ENCODE measurements at regions not wholly inside any gene's neighbourhood (a gene's known extent, or its start where the extent isn't known, plus 50 kb on each side); places are given as distances from the start of the nearest gene placed in this dataset.
"Not testable (repeated sequence)": the region's sequence is repeated elsewhere in the genome, so short reads cannot be mapped to it uniquely, and the experiment has no call there.

DNA sequence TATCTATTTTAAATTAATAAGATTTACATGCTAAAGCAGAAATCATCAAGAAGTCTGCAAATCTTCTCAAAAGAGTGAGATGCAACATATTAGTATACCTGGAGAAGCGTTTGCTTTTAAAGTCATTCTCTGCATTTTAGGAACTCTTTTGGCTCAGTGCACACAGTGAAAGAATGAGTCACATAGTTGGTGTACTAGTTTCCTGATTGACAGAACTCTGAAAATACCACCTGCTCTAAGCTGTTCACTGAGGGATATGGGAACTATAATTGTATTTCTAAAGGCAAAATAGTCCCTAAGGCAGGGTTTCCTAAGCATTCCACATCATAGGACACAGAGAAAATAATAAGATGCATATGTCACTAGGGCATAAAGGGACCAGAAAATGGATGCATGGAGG is 838.5 kb downstream of the DIPK2A start:
- ATAC-seq, result no peak
- no peaks in the 10 kb centered on the region for H3K4me1 Mint-ChIP-seq
- H3K27me3 Mint-ChIP-seq, result no peaks in the 10 kb centered on the region
- no peak overlapping the region for H3K27ac Mint-ChIP-seq
- H3K9me3 Mint-ChIP-seq, result peaks cover 2% of the 10 kb centered on the region
- H3K36me3 Mint-ChIP-seq, result no peaks in the 10 kb centered on the region
- no peak overlapping the region for H3K4me3 Mint-ChIP-seq

DNA sequence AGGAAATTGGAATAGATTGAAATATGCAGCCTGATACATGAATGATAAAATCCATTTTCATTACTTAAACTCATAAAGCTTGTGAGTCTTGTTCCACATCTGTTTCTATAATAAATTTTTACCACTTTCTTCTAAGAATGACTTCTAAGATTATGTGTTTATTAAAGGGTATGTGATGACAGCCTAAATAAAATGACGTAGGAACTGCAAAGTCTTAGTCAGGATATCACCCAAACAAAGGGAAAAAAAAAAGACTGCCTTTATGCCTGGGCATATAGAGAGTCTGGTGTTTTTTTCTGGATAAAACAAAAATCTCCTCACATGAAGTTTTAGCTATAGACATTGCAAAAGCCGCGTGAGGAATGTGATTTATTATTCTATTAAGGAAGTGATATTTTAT is 844.0 kb downstream of the DIPK2A start:
- no peaks in the 10 kb centered on the region for H3K27me3 Mint-ChIP-seq
- H3K4me3 Mint-ChIP-seq, result no peak overlapping the region
- peaks cover 2% of the 10 kb centered on the region for H3K9me3 Mint-ChIP-seq
- no peak overlapping the region for H3K27ac Mint-ChIP-seq
- ATAC-seq, result no peak
- H3K4me1 Mint-ChIP-seq, result no peaks in the 10 kb centered on the region
- no peaks in the 10 kb centered on the region for H3K36me3 Mint-ChIP-seq

DNA sequence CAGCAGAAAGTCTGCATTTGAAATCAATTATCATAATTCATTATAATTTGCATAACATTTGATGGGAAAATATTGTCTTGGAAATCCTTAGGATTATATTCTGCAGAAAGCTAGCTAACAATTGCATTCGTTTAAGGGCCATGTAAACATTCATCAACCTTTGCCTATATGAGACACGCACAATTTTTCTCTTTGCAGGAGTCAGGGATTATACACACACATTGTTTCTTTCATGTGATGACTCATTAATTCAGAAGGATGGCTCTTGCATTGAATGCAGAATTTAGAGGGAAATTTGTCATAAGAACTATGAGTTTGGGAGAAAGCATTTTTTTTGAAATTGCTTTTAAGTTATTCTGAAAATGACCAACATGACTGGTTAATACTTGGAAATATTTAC is 844.7 kb downstream of the DIPK2A start:
- peaks cover 2% of the 10 kb centered on the region for H3K9me3 Mint-ChIP-seq
- ATAC-seq, result no peak
- no peaks in the 10 kb centered on the region for H3K27me3 Mint-ChIP-seq
- H3K4me3 Mint-ChIP-seq, result no peak overlapping the region
- H3K27ac Mint-ChIP-seq, result no peak overlapping the region
- H3K36me3 Mint-ChIP-seq, result no peaks in the 10 kb centered on the region
- H3K4me1 Mint-ChIP-seq, result no peaks in the 10 kb centered on the region

DNA sequence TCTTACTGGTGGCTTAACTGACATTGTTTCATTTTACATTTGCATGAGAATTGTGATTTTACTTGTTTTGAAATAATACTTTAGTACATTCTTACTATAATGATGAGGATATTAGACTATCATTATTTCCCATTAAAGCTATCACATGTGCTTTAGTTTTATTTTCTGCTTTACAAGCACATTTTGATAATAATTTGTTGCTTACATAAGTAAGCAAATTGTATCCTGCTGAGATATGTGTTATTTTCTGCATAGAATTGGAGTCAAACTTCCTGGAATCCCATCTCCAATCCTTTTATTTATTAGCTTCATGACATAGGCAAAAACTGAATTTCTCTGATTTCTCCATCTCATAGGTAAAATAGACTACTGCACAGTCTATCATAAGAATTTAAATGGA is 847.4 kb downstream of the DIPK2A start:
- H3K4me3 Mint-ChIP-seq, result no peak overlapping the region
- H3K4me1 Mint-ChIP-seq, result no peaks in the 10 kb centered on the region
- no peak overlapping the region for H3K27ac Mint-ChIP-seq
- no peaks in the 10 kb centered on the region for H3K36me3 Mint-ChIP-seq
- ATAC-seq, result no peak
- H3K27me3 Mint-ChIP-seq, result no peaks in the 10 kb centered on the region
- no peaks in the 10 kb centered on the region for H3K9me3 Mint-ChIP-seq

- H3K4me3 Mint-ChIP-seq, H3K27ac Mint-ChIP-seq, H3K9me3 Mint-ChIP-seq, H3K4me1 Mint-ChIP-seq, H3K27me3 Mint-ChIP-seq, H3K36me3 Mint-ChIP-seq: not testable (repeated sequence)
- peak; percentile 27 for ATAC-seq
These were observed 848.6 kb downstream of the DIPK2A start for GRCh38 chr3:144820232-144820631.

- Mint-ChIP-seq H3K36me3 (no peaks in the 10 kb centered on the region), H3K4me3 (no peak overlapping the region), H3K9me3 (no peaks in the 10 kb centered on the region), H3K27me3 (no peaks in the 10 kb centered on the region), H3K4me1 (no peaks in the 10 kb centered on the region), H3K27ac (no peak overlapping the region)
- ATAC-seq, result no peak
These were observed 849.1 kb downstream of the DIPK2A start for GRCh38 chr3:144820726-144821125.

DNA sequence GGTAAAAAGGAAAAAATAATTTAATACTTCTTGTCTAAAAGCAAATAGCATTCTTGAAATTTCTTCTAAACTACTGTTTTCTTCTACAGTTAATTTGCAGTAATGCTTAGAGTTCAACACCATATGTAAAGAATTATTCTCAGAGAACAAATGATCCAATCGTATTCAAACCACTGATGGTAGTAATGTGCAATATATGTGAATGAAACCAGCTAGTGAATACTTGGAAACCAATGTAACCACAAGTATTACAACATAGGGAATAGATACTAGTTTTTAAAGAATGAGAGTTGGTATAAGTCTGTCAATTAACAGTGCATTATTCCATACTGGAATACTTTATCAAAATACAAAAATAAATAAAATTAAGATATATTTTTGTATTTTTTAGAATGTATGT is 850.0 kb downstream of the DIPK2A start:
- no peaks in the 10 kb centered on the region for H3K36me3 Mint-ChIP-seq
- H3K4me1 Mint-ChIP-seq, result no peaks in the 10 kb centered on the region
- H3K27ac Mint-ChIP-seq, result no peak overlapping the region
- no peaks in the 10 kb centered on the region for H3K9me3 Mint-ChIP-seq
- no peak overlapping the region for H3K4me3 Mint-ChIP-seq
- ATAC-seq, result no peak
- H3K27me3 Mint-ChIP-seq, result no peaks in the 10 kb centered on the region

DNA sequence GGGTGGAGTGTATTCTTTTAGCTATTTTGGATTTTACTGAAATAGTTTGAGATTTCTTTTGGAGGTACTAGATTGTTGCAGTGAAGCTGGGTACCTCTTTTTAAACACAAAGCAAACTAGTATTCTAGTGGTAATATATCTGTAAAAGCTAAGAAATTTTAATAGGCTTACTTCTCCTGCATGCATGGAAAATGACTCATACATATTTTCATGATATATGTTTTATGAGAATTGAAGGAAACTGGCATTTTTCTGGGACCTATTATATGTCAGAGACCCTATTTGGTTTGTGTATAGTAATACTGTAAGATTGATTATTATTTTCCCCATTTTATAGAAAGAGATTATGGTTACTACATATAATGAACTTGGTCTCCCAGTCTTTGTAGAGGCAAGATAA is 851.0 kb downstream of the DIPK2A start:
- Mint-ChIP-seq H3K9me3 (no peaks in the 10 kb centered on the region), H3K4me3 (no peak overlapping the region), H3K27me3 (no peaks in the 10 kb centered on the region), H3K36me3 (no peaks in the 10 kb centered on the region), H3K4me1 (no peaks in the 10 kb centered on the region), H3K27ac (no peak overlapping the region)
- ATAC-seq, result no peak

- Mint-ChIP-seq H3K9me3 (peaks cover 18% of the 10 kb centered on the region), H3K4me1 (no peaks in the 10 kb centered on the region), H3K27me3 (no peaks in the 10 kb centered on the region), H3K27ac (no peak overlapping the region), H3K36me3 (no peaks in the 10 kb centered on the region), H3K4me3 (no peak overlapping the region)
- ATAC-seq, result no peak
These were observed 860.5 kb downstream of the DIPK2A start for GRCh38 chr3:144831955-144832716.

DNA sequence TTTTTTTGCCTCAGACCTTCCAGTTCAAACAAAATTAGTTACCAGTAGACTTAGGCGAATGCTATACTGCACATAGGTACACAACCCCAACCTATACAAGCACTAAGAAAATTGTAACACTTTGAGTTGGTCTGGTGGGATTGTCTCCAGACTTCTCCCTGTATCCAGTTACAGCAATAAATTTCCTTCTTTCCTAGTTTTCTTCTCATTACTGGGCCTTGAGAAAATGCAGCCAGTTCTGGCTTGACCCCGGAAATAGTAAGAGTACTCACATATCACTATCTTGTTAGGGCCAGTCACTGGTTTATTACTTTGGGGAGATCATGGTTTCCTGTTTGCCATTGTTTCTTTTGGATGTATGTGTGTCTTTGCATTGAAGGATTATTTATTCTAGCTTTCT is 868.4 kb downstream of the DIPK2A start:
- Mint-ChIP-seq H3K27me3 (no peaks in the 10 kb centered on the region), H3K4me3 (no peak overlapping the region), H3K4me1 (no peaks in the 10 kb centered on the region), H3K36me3 (no peaks in the 10 kb centered on the region), H3K9me3 (peaks cover 20% of the 10 kb centered on the region), H3K27ac (no peak overlapping the region)
- ATAC-seq, result no peak

DNA sequence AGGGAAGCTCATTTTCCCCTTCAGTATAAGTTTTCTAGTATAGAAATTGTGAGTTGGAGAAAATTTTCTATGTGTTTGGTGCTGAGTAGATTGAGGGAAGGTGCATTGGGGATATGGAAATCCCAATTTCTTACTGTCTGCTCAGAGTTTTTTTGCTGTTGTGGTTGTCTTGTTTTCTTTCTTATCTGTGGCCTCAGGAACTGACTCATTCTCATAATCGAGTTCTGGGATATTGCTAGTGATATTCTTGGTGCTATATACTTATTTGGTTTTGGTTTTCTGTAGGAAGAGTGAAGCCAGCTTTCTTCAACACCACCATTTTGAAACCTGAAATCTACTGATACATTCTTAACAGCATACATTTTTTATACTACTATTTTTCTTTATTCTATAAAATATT is 869.2 kb downstream of the DIPK2A start:
- Mint-ChIP-seq H3K36me3 (no peaks in the 10 kb centered on the region), H3K4me3 (no peak overlapping the region), H3K4me1 (no peaks in the 10 kb centered on the region), H3K9me3 (peaks cover 14% of the 10 kb centered on the region), H3K27me3 (no peaks in the 10 kb centered on the region), H3K27ac (no peak overlapping the region)
- ATAC-seq, result no peak

GRCh38 chr3:144843099-144843498 is 871.5 kb downstream of the DIPK2A start:
- Mint-ChIP-seq H3K4me3 (no peak overlapping the region), H3K27ac (no peak overlapping the region), H3K9me3 (peaks cover 10% of the 10 kb centered on the region), H3K27me3 (no peaks in the 10 kb centered on the region), H3K4me1 (no peaks in the 10 kb centered on the region), H3K36me3 (no peaks in the 10 kb centered on the region)
- no peak for ATAC-seq

DNA sequence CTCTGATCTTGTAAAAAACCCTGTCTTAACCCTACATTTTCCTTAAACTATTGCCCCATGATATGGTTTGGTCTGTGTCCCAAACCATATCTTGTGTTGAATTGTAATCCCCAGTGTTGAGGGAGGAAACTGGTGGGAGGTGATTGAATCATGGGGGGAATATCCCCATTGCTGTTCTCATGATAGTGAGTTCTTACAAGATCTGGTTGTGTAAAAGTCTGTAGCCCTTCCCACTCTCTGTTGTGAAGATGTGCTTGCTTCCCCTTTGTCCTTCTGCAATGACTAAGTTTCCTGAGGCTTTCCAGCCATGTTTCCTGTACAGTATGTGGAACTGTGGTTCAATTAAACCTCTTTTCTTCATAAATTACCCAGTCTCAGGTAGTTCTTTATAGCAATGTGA is 881.4 kb downstream of the DIPK2A start:
- Mint-ChIP-seq H3K36me3 (no peaks in the 10 kb centered on the region), H3K27me3 (no peaks in the 10 kb centered on the region), H3K4me3 (no peak overlapping the region), H3K4me1 (no peaks in the 10 kb centered on the region), H3K27ac (no peak overlapping the region), H3K9me3 (no peaks in the 10 kb centered on the region)
- ATAC-seq, result peak; percentile 31

- not testable (repeated sequence) for H3K4me3 Mint-ChIP-seq, H3K27me3 Mint-ChIP-seq, H3K9me3 Mint-ChIP-seq, H3K4me1 Mint-ChIP-seq, H3K36me3 Mint-ChIP-seq, ATAC-seq, H3K27ac Mint-ChIP-seq
These were observed 882.4 kb downstream of the DIPK2A start for GRCh38 chr3:144854020-144854419.

- Mint-ChIP-seq H3K4me3 (no peak overlapping the region), H3K9me3 (no peaks in the 10 kb centered on the region), H3K4me1 (no peaks in the 10 kb centered on the region), H3K27me3 (no peaks in the 10 kb centered on the region), H3K27ac (no peak overlapping the region), H3K36me3 (no peaks in the 10 kb centered on the region)
- ATAC-seq, result no peak
These were observed 887.5 kb downstream of the DIPK2A start for GRCh38 chr3:144859161-144859560.

DNA sequence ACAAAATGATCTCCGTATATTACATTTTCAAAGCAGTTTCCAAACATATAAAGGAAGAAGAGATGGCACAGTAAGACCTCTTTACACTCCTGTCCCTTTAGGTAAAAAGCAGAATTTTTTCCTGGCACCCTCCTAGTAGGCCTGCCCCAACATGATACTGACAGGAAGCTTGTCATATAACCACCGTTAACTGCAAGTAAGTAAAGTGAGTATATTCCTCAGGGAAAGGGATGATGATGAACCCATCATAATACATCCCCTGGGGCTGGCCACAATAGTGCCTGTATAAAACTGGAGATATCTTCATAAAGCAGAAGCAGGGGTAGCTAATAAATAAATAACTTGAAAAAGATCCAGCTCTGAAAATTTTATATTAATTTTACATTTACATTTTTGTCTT is 893.0 kb downstream of the DIPK2A start:
- ATAC-seq, result no peak
- H3K4me1 Mint-ChIP-seq, result no peaks in the 10 kb centered on the region
- no peaks in the 10 kb centered on the region for H3K36me3 Mint-ChIP-seq
- H3K27ac Mint-ChIP-seq, result no peak overlapping the region
- H3K9me3 Mint-ChIP-seq, result no peaks in the 10 kb centered on the region
- no peaks in the 10 kb centered on the region for H3K27me3 Mint-ChIP-seq
- no peak overlapping the region for H3K4me3 Mint-ChIP-seq

- Mint-ChIP-seq H3K4me1 (no peaks in the 10 kb centered on the region), H3K9me3 (no peaks in the 10 kb centered on the region), H3K4me3 (no peak overlapping the region), H3K27ac (no peak overlapping the region), H3K36me3 (no peaks in the 10 kb centered on the region), H3K27me3 (no peaks in the 10 kb centered on the region)
- ATAC-seq, result no peak
These were observed 894.3 kb downstream of the DIPK2A start for GRCh38 chr3:144865948-144866347.

All from stimulated activated memory B cell treated with anti-CD40 and anti-IgM and Interleukin-4, amounts not matched to agents 10 μg/mL and 1 μg/mL and 100 μg/mL, for 72 hours (primary cell).